Astrocyte (in vitro differentiated cells and primary cell): ENCODE measurements at regions not wholly inside any gene's neighbourhood (a gene's known extent, or its start where the extent isn't known, plus 50 kb on each side); places are given as distances from the start of the nearest gene placed in this dataset.

ENCODE experiments used
- DNase-seq: peaks from one replicate; pipeline ENCODE4 v3.0.0-alpha.2; 2010; ENCODE audit warnings: low read depth
- FAIRE-seq: peaks from 2 replicates; lab custom pipeline; 2011; peaks lifted over from hg19 to GRCh38; lab: Jason Lieb, UNC
- H2AFZ ChIP-seq: 2 replicates; pipeline ENCODE4 v1.6.0; 2012; ENCODE audit warnings: low read depth, low read length, inconsistent platforms
- H3K27ac ChIP-seq: 2 replicates; pipeline ENCODE4 v1.5.1; 2011; ENCODE audit warnings: low read depth, low read length, inconsistent platforms
- H3K27me3 ChIP-seq: 2 replicates; pipeline ENCODE4 v1.6.0; 2011; ENCODE audit warnings: low read length, inconsistent platforms; ENCODE audit not compliant: insufficient read depth
- H3K36me3 ChIP-seq: 2 replicates; pipeline ENCODE4 v1.5.1; 2011; ENCODE audit warnings: low read length, inconsistent platforms; ENCODE audit not compliant: insufficient read depth
- H3K4me1 ChIP-seq: 2 replicates; pipeline ENCODE4 v1.5.1; 2011; ENCODE audit warnings: low read length, inconsistent platforms; ENCODE audit not compliant: insufficient read depth
- H3K4me2 ChIP-seq: 2 replicates; pipeline ENCODE4 v1.6.0; 2012; ENCODE audit warnings: low read length, inconsistent platforms
- H3K4me3 ChIP-seq: 2 replicates; pipeline ENCODE4 v1.5.1; 2011; ENCODE audit warnings: low read depth, mild to moderate bottlenecking, low read length, inconsistent platforms; ENCODE audit not compliant: insufficient read depth
- H3K79me2 ChIP-seq: 2 replicates; pipeline ENCODE4 v1.6.0; 2012; ENCODE audit warnings: mild to moderate bottlenecking, low read length, inconsistent platforms; ENCODE audit not compliant: insufficient read depth
- H3K9ac ChIP-seq: 2 replicates; pipeline ENCODE4 v1.6.0; 2012; ENCODE audit warnings: mild to moderate bottlenecking, low read length, inconsistent platforms
- H3K9me3 ChIP-seq: 2 replicates; pipeline ENCODE4 v1.5.1; 2012; ENCODE audit warnings: low read depth, mild to moderate bottlenecking, low read length, inconsistent platforms; ENCODE audit not compliant: insufficient read depth
- H4K20me1 ChIP-seq: 2 replicates; pipeline ENCODE4 v1.6.0; 2012; ENCODE audit warnings: low read length, inconsistent platforms; ENCODE audit not compliant: insufficient read depth
- H3K27ac Mint-ChIP-seq: one replicate; pipeline ENCODE4 v1.8.0; 2021; ENCODE audit warnings: mild to moderate bottlenecking, mixed read lengths; ENCODE audit not compliant: unreplicated experiment
- H3K27me3 Mint-ChIP-seq: one replicate; pipeline ENCODE4 v1.8.0; 2021; ENCODE audit warnings: low read depth, mixed read lengths; ENCODE audit not compliant: unreplicated experiment
- H3K36me3 Mint-ChIP-seq: one replicate; pipeline ENCODE4 v1.8.0; 2021; ENCODE audit warnings: low read depth, mixed read lengths; ENCODE audit not compliant: unreplicated experiment
- H3K4me1 Mint-ChIP-seq: one replicate; pipeline ENCODE4 v1.8.0; 2021; ENCODE audit warnings: low read depth, mixed read lengths; ENCODE audit not compliant: unreplicated experiment
- H3K4me3 Mint-ChIP-seq: one replicate; pipeline ENCODE4 v1.8.0; 2021; ENCODE audit warnings: mild to moderate bottlenecking, moderate library complexity, mixed read lengths; ENCODE audit not compliant: unreplicated experiment
- H3K9me3 Mint-ChIP-seq: one replicate; pipeline ENCODE4 v1.8.0; 2021; ENCODE audit warnings: mild to moderate bottlenecking, mixed read lengths; ENCODE audit not compliant: unreplicated experiment
- CTCF ChIP-seq: IDR thresholded peaks from 2 replicates; pipeline ENCODE4 v1.5.1; 2011; ENCODE audit warnings: low read depth, mild to moderate bottlenecking, inconsistent platforms, low read length, moderate library complexity; ENCODE audit not compliant: insufficient read depth
- EZH2 ChIP-seq: IDR thresholded peaks from 2 replicates; pipeline ENCODE4 v1.6.1; 2012; ENCODE audit warnings: mild to moderate bottlenecking, low read length, inconsistent platforms; ENCODE audit not compliant: insufficient read depth

- Histone ChIP-seq H3K9ac (no peak overlapping the region), H4K20me1 (no peaks in the 10 kb centered on the region), H3K4me2 (no peak overlapping the region), H3K79me2 (no peaks in the 10 kb centered on the region), H3K27me3 (no peaks in the 10 kb centered on the region), H3K4me3 (no peak overlapping the region), H2AFZ (no peak overlapping the region), H3K4me1 (no peaks in the 10 kb centered on the region), H3K9me3 (no peaks in the 10 kb centered on the region), H3K27ac (no peak overlapping the region), H3K36me3 (no peaks in the 10 kb centered on the region)
- H3K9me3 Mint-ChIP-seq = peaks cover 39% of the 10 kb centered on the region
- H3K27ac Mint-ChIP-seq = no peak overlapping the region
- H3K4me1 Mint-ChIP-seq = no peaks in the 10 kb centered on the region
- DNase-seq (no peak), FAIRE-seq (no peak)
- no peak overlapping the region for H3K4me3 Mint-ChIP-seq
- peaks cover 3% of the 10 kb centered on the region for H3K27me3 Mint-ChIP-seq
- TF ChIP-seq EZH2 = no peak
- no peak for TF ChIP-seq CTCF
- H3K36me3 Mint-ChIP-seq = peaks cover 2% of the 10 kb centered on the region
These were observed 68.7 kb upstream of the RNF7 start for GRCh38 chr3:141669434-141669833.

DNA sequence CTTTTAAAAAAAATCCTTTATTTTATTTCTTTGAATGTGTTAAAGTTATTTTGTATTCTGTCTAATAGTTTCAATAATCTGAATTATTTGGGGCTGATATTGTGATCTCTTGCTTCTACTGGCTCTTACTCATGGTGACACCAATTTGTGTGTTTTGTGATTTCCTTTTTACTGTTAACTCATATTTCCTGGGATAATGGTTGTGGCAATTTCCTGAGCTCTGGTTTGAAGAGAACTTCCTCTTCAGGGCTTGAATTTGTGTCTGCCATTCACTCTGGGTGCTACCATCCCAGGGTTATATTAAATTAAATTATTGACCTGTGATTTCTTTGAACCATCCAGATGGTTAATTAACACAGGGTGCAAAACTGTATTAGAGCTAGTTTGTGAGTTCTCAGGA lies 60.4 kb upstream of the RNF7 start:
- H3K27me3 ChIP-seq = no peaks in the 10 kb centered on the region
- FAIRE-seq (no peak), DNase-seq (no peak)
- Mint-ChIP-seq H3K27ac (no peak overlapping the region), H3K4me3 (no peak overlapping the region), H3K36me3 (no peaks in the 10 kb centered on the region), H3K9me3 (peaks cover 11% of the 10 kb centered on the region), H3K4me1 (peaks cover 12% of the 10 kb centered on the region), H3K27me3 (no peaks in the 10 kb centered on the region)
- H2AFZ ChIP-seq = no peak overlapping the region
- peaks cover 16% of the 10 kb centered on the region for H3K4me1 ChIP-seq
- no peaks in the 10 kb centered on the region for H3K79me2 ChIP-seq
- H3K36me3 ChIP-seq = no peaks in the 10 kb centered on the region
- no peaks in the 10 kb centered on the region for H4K20me1 ChIP-seq
- H3K9ac ChIP-seq = no peak overlapping the region
- TF ChIP-seq EZH2 (no peak), CTCF (no peak)
- H3K27ac ChIP-seq = no peak overlapping the region
- no peak overlapping the region for H3K4me2 ChIP-seq
- H3K4me3 ChIP-seq = no peak overlapping the region
- H3K9me3 ChIP-seq = no peaks in the 10 kb centered on the region

DNA sequence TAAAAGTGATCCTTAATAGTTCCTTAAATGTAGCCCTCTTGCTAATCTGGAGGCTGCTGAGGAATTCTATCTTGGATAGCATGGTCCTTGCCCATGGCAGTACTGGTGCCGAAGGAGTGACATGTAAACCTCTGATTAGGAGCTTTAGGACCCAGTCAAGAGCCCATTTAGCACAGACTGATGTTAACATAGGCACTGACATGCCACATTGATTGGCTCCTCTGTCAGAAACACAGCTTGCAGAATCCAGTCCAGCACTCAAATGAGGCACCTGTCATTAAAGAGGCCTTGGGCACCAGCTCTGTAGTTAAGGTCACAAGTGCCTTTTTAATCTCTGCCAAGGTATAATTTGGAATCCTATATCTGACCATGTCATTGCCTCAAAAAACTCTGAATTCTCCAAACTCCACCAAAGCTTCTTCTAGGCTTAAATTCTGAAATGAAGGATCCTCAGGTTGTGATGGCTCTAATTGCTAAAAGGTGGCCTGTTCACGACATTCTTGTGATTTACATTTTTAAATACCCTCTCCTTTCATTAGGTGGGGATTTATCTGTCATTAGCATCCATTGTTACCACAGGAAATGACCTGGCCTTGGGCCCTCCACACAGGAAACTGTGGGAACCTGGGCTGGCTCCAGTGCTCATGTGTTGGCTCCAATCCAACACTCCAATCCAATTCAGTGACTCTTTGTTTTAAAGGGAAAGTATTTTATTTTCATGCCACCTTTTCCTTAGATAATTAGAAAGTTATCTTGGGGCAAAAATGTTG lies 57.3 kb upstream of the RNF7 start:
- Mint-ChIP-seq H3K4me1 (peaks cover 12% of the 10 kb centered on the region), H3K36me3 (no peaks in the 10 kb centered on the region), H3K27me3 (no peaks in the 10 kb centered on the region), H3K27ac (peak overlapping the region; percentile 17), H3K9me3 (no peaks in the 10 kb centered on the region), H3K4me3 (no peak overlapping the region)
- Histone ChIP-seq H3K27ac (no peak overlapping the region), H2AFZ (peak overlapping the region; percentile 7), H3K4me2 (peak overlapping the region; percentile 43), H3K79me2 (no peaks in the 10 kb centered on the region), H4K20me1 (no peaks in the 10 kb centered on the region), H3K27me3 (no peaks in the 10 kb centered on the region), H3K4me1 (peaks cover 16% of the 10 kb centered on the region), H3K4me3 (no peak overlapping the region), H3K36me3 (no peaks in the 10 kb centered on the region), H3K9ac (no peak overlapping the region), H3K9me3 (no peaks in the 10 kb centered on the region)
- TF ChIP-seq EZH2 = no peak
- FAIRE-seq (no peak), DNase-seq (peak; percentile 57)
